IMR-90 (cell line): ENCODE measurements at regions not wholly inside any gene's neighbourhood (a gene's known extent, or its start where the extent isn't known, plus 50 kb on each side); places are given as distances from the start of the nearest gene placed in this dataset.

Source experiments
- BHLHE40 ChIP-seq: fragments of 150-350 bp; IDR thresholded peaks from 2 replicates; pipeline ENCODE4 v1.6.1; 2016; ENCODE audit warnings: mild to moderate bottlenecking, low read depth, low read length
- ELK1 ChIP-seq: fragments of 150-350 bp; IDR thresholded peaks from 2 replicates; pipeline ENCODE4 v1.6.1; 2016; ENCODE audit warnings: low read depth, mild to moderate bottlenecking, low read length, moderate library complexity, borderline replicate concordance
- FOS ChIP-seq: fragments of 150-350 bp; IDR thresholded peaks from 2 replicates; pipeline ENCODE4 v1.6.1; 2016; ENCODE audit warnings: low read depth, low read length
- MAFK ChIP-seq: IDR thresholded peaks from 2 replicates; pipeline ENCODE4 v1.6.1; 2012; ENCODE audit warnings: low read depth, low read length, improper control_type of control experiment
- MXI1 ChIP-seq: IDR thresholded peaks from 2 replicates; pipeline ENCODE4 v1.6.1; 2012; ENCODE audit warnings: low read depth, mild to moderate bottlenecking, low read length, moderate library complexity, borderline replicate concordance
- NFE2L2 ChIP-seq: fragments of 150-350 bp; IDR thresholded peaks from 2 replicates; pipeline ENCODE4 v1.6.1; 2016; ENCODE audit warnings: low read depth, mild to moderate bottlenecking, low read length
- POLR2A ChIP-seq: IDR thresholded peaks from 2 replicates; pipeline ENCODE4 v1.6.1; 2012; ENCODE audit warnings: mild to moderate bottlenecking, low read depth, low read length
- RAD21 ChIP-seq: IDR thresholded peaks from 2 replicates; pipeline ENCODE4 v1.6.1; 2012; ENCODE audit warnings: low read length, improper control_type of control experiment
- RFX5 ChIP-seq: IDR thresholded peaks from 2 replicates; pipeline ENCODE4 v1.8.0; 2012; ENCODE audit warnings: low read depth, mild to moderate bottlenecking, low read length, moderate library complexity
- SMC3 ChIP-seq: fragments of 150-350 bp; IDR thresholded peaks from 2 replicates; pipeline ENCODE4 v1.6.1; 2016; ENCODE audit warnings: low read depth, mild to moderate bottlenecking, antibody characterized with exemption, low read length, moderate library complexity
- USF2 ChIP-seq: fragments of 150-350 bp; IDR thresholded peaks from 2 replicates; pipeline ENCODE4 v1.6.1; 2017; ENCODE audit warnings: mild to moderate bottlenecking, antibody characterized with exemption, low read length, low read depth
- TF ChIP-seq, protein P1 (sequence below): conservative IDR thresholded peaks from 2 replicates; pipeline ENCODE4 v1.5.1; 2012; ENCODE audit warnings: mild to moderate bottlenecking, low read depth, low read length, improper control_type of control experiment

DNA sequence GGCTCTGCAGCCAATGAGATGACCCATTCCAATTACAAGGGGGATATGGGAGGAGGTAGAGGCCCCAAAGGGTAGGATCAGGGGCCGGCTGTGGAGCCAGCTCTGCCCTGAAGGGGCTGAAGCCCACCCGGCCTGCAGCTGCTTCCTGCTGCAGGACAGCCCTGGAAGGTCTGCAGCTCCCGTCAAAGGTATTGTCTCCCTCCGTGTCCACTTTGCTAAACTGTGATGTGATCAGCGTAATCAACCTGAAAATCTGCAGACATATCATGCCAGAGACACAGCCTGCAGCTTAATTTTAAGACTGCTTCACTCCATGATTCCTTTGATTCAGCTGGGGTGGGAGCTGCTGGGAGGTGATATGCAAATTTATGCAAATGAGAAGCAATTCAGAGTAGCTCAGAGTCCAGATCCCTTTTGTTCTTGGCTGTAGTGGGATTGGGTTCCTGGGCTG is 90.7 kb downstream of the GADD45G start:
- TF ChIP-seq, protein P1, sequence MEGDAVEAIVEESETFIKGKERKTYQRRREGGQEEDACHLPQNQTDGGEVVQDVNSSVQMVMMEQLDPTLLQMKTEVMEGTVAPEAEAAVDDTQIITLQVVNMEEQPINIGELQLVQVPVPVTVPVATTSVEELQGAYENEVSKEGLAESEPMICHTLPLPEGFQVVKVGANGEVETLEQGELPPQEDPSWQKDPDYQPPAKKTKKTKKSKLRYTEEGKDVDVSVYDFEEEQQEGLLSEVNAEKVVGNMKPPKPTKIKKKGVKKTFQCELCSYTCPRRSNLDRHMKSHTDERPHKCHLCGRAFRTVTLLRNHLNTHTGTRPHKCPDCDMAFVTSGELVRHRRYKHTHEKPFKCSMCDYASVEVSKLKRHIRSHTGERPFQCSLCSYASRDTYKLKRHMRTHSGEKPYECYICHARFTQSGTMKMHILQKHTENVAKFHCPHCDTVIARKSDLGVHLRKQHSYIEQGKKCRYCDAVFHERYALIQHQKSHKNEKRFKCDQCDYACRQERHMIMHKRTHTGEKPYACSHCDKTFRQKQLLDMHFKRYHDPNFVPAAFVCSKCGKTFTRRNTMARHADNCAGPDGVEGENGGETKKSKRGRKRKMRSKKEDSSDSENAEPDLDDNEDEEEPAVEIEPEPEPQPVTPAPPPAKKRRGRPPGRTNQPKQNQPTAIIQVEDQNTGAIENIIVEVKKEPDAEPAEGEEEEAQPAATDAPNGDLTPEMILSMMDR: no peak
- TF ChIP-seq MXI1: no peak
- no peak for TF ChIP-seq POLR2A
- no peak for TF ChIP-seq RAD21
- no peak for TF ChIP-seq MAFK
- TF ChIP-seq FOS: no peak
- no peak for TF ChIP-seq SMC3
- TF ChIP-seq BHLHE40: no peak
- TF ChIP-seq USF2: no peak
- TF ChIP-seq RFX5: no peak
- TF ChIP-seq ELK1: no peak
- no peak for TF ChIP-seq NFE2L2
